HepG2 (cell line): ENCODE measurements at regions not wholly inside any gene's neighbourhood (a gene's known extent, or its start where the extent isn't known, plus 50 kb on each side); places are given as distances from the start of the nearest gene placed in this dataset.
"Not testable (repeated sequence)": the region's sequence is repeated elsewhere in the genome, so short reads cannot be mapped to it uniquely, and the experiment has no call there.

ENCODE experiments used
- ATAC-seq: fragments of 200-7000 bp; cut with Tn5 transposase; 3 replicates; pipeline ENCODE4 v1.9.1; 2020; ENCODE audit warnings: mild to moderate bottlenecking, moderate library complexity
- BruUV-seq: library from RNA; stranded (reverse); fragments of 400-500 nt; replicated peaks from 2 replicates; lab custom pipeline; 2021; lab: Mats Ljungman, UMichigan
- CTCF ChIA-PET: fragments of 300-600 bp; formaldehyde crosslinking; extraction: SDS; loops from one replicate; lab custom pipeline; 2021; ENCODE audit warnings: low total read pairs, inconsistent platforms, low intra/inter-chr PET ratio; lab: Yijun Ruan, JAX
- POLR2A ChIA-PET: fragments of 350-600 bp; sonication (Branson Sonifier 250); formaldehyde crosslinking; loops from one replicate; lab custom pipeline; 2020; ENCODE audit warnings: antibody characterized with exemption, inconsistent platforms; lab: Yijun Ruan, JAX
- DNase-seq: peaks from one replicate; pipeline ENCODE4 v3.0.0-alpha.2; 2015; ENCODE audit warnings: low spot score
- FAIRE-seq: peaks from 3 replicates; lab custom pipeline; 2011; peaks lifted over from hg19 to GRCh38; lab: Jason Lieb, UNC
- H2AFZ ChIP-seq: one replicate; pipeline ENCODE4 v1.6.1; 2011; ENCODE audit warnings: low read length, inconsistent platforms
- H3K27ac ChIP-seq: fragments of 300-600 bp; 3 replicates; pipeline ENCODE4 v1.8.0; 2011; ENCODE audit warnings: mixed run types, mild to moderate bottlenecking, mixed read lengths, low read length, inconsistent platforms; ENCODE audit not compliant: insufficient read depth; ENCODE audit errors: extremely low read length
- H3K27me3 ChIP-seq, 2 experiments: fragments of 200-600 bp in 1 of 2; 2 replicates in 1 of 2; 3 replicates in 1 of 2; pipeline versions ENCODE4 v1.6.0 to v1.8.0; 2011; ENCODE audit warnings: low read length in 2 of 2, mild to moderate bottlenecking in 2 of 2, moderate library complexity in 2 of 2, inconsistent platforms in 1 of 2; ENCODE audit not compliant: insufficient read depth in 2 of 2, control insufficient read depth in 1 of 2
- H3K36me3 ChIP-seq, 2 experiments: fragments of 200-600 bp in 1 of 2; replicated peaks in 1 of 2; 2 replicates in 1 of 2; 3 replicates in 1 of 2; pipeline versions ENCODE4 v1.5.1 to v1.8.0; 2011; ENCODE audit warnings: low read length in 2 of 2, inconsistent platforms in 1 of 2; ENCODE audit not compliant: insufficient read depth in 2 of 2, control insufficient read depth in 1 of 2
- H3K4me1 ChIP-seq: 2 replicates; pipeline ENCODE4 v1.5.1; 2012; ENCODE audit warnings: low read length, inconsistent platforms; ENCODE audit not compliant: insufficient read depth
- H3K4me2 ChIP-seq: 2 replicates; pipeline ENCODE4 v1.6.0; 2011; ENCODE audit warnings: low read depth, low read length, inconsistent platforms
- H3K4me3 ChIP-seq, 3 experiments: fragments of 200-600 bp in 1 of 3; sonication (generic), shearing (Covaris generic) in 1 of 3; replicated peaks in 1 of 3; 2 replicates each; pipeline ENCODE4 v1.5.1; 2011 to 2016; ENCODE audit warnings: low read length in 3 of 3, inconsistent platforms in 2 of 3, low read depth in 2 of 3, mild to moderate bottlenecking in 2 of 3, control low read depth in 1 of 3, mixed read lengths in 1 of 3; ENCODE audit not compliant: insufficient read depth in 1 of 3
- H3K79me2 ChIP-seq: one replicate; pipeline ENCODE4 v1.6.1; 2011; ENCODE audit warnings: low read length, inconsistent platforms; ENCODE audit not compliant: insufficient read depth
- H3K9ac ChIP-seq: 2 replicates; pipeline ENCODE4 v1.6.0; 2011; ENCODE audit warnings: mild to moderate bottlenecking, low read depth, low read length, inconsistent platforms; ENCODE audit not compliant: insufficient read depth
- H3K9me3 ChIP-seq: 2 replicates; pipeline ENCODE4 v1.5.1; 2012; ENCODE audit warnings: mild to moderate bottlenecking, low read length
- H4K20me1 ChIP-seq: 2 replicates; pipeline ENCODE4 v1.6.0; 2011; ENCODE audit warnings: inconsistent platforms, mild to moderate bottlenecking, low read length, moderate library complexity; ENCODE audit not compliant: insufficient read depth
- CHD4 ChIP-seq: fragments of 200-600 bp; sonication (generic); IDR thresholded peaks from 2 replicates; pipeline ENCODE4 v1.7.0; 2017; ENCODE audit warnings: mild to moderate bottlenecking, low read length, borderline replicate concordance
- REPIN1 ChIP-seq: sonication (generic); formaldehyde crosslinking; IDR thresholded peaks from 2 replicates; pipeline ENCODE4 v1.8.0; 2022; ENCODE audit warnings: missing genetic modification reagents, low read depth, mild to moderate bottlenecking, borderline replicate concordance
- SNAPC5 ChIP-seq: sonication (generic); formaldehyde crosslinking; IDR thresholded peaks from 2 replicates; pipeline ENCODE4 v1.8.1; 2023; ENCODE audit warnings: mild to moderate bottlenecking, missing genetic modification reagents, borderline replicate concordance
- ZC3H4 ChIP-seq: sonication (generic); formaldehyde crosslinking; IDR thresholded peaks from 2 replicates; pipeline ENCODE4 v1.4.0; 2020; ENCODE audit warnings: missing genetic modification reagents, borderline replicate concordance
- ZFP36 ChIP-seq: fragments of 150-350 bp; IDR thresholded peaks from 2 replicates; pipeline ENCODE4 v1.6.1; 2018; ENCODE audit warnings: borderline replicate concordance, low read length, low read depth; ENCODE audit not compliant: partially characterized antibody
- ZFP37 ChIP-seq: sonication (generic); formaldehyde crosslinking; IDR thresholded peaks from 2 replicates; pipeline ENCODE4 v1.4.0; 2020; ENCODE audit warnings: missing genetic modification reagents, borderline replicate concordance
- ZNF180 ChIP-seq: sonication (generic); formaldehyde crosslinking; IDR thresholded peaks from 2 replicates; pipeline ENCODE4 v1.4.0; 2020; ENCODE audit warnings: low read depth, missing genetic modification reagents, borderline replicate concordance
- ZNF672 ChIP-seq: sonication (generic); formaldehyde crosslinking; IDR thresholded peaks from 2 replicates; pipeline ENCODE4 v1.8.1; 2022; ENCODE audit warnings: missing genetic modification reagents
- ZNF770 ChIP-seq: sonication (generic); formaldehyde crosslinking; IDR thresholded peaks from 2 replicates; pipeline ENCODE4 v1.5.0; 2020; ENCODE audit warnings: mild to moderate bottlenecking, missing genetic modification reagents
- ZNF776 ChIP-seq: sonication (generic); formaldehyde crosslinking; IDR thresholded peaks from 2 replicates; pipeline ENCODE4 v1.4.0; 2020; ENCODE audit warnings: mild to moderate bottlenecking, missing genetic modification reagents
- WGBS: methylation state at CpG from one replicate; pipeline ENCODE4 v1.1.6; 2017; ENCODE audit warnings: low lambda C conversion rate; 5-methylcytosine and 5-hydroxymethylcytosine counted together
- in situ Hi-C: cut with HindIII; loops from 2 replicates; pipeline ENCODE4 v1.10.0; 2017; ENCODE audit warnings: low pct_unique_long_range_greater_than_20kb; ENCODE audit not compliant: extremely low pct_ligation_motif_present
- intact Hi-C: fragments of 100-400 bp; cut with micrococcal nuclease; formaldehyde crosslinking; loops from one replicate; pipeline ENCODE4 v1.10.0; 2022; ENCODE audit not compliant: unreplicated experiment

- 39% methylated on average over 4 of the region's 5 CpGs for WGBS
- in situ Hi-C loops, result no loop called here
- CTCF ChIA-PET, result no interaction called here
Observed at GRCh38 chr5:138635708-138636107, 60.5 kb upstream of the HSPA9 start.

GRCh38 chr5:138635265-138635664 is 60.1 kb upstream of the HSPA9 start:
- ChIA-PET CTCF (no interaction called here), POLR2A (no interaction called here)
- Histone ChIP-seq H3K9me3 (no peaks in the 10 kb centered on the region), H3K36me3 (no peaks in the 10 kb centered on the region), H3K4me3 (no peak overlapping the region), H3K79me2 (no peaks in the 10 kb centered on the region), H3K4me1 (no peaks in the 10 kb centered on the region), H4K20me1 (no peaks in the 10 kb centered on the region), H3K9ac (no peak overlapping the region), H3K27me3 (peaks cover 0 to 17% of the 10 kb centered on the region in 2 experiments; a peak in 4 of 5 replicates), H3K27ac (no peak overlapping the region), H3K4me2 (no peak overlapping the region), H2AFZ (no peak overlapping the region)
- no peak for TF ChIP-seq CHD4
- TF ChIP-seq ZFP36, result no peak
- TF ChIP-seq ZNF776 (CRISPR knock-in tag), result no peak
- TF ChIP-seq ZNF672, result no peak
- TF ChIP-seq ZNF180 (CRISPR knock-in tag), result no peak
- no peak for TF ChIP-seq ZFP37 (CRISPR knock-in tag)
- TF ChIP-seq ZC3H4 (CRISPR knock-in tag), result no peak
- no peak for TF ChIP-seq SNAPC5 (CRISPR knock-in tag)
- WGBS, result 27% methylated on average over 3 of the region's 3 CpGs
- FAIRE-seq (no peak), ATAC-seq (no peak), DNase-seq (no peak)
- BruUV-seq, result no TSS peak
- in situ Hi-C loops (no loop called here), intact Hi-C loops (no loop called here)

More at GRCh38 chr5:138635708-138636107, 60.5 kb upstream of the HSPA9 start:
- TF ChIP-seq REPIN1 (no peak), ZNF770 (CRISPR knock-in tag) (peak; percentile 86)
- TF ChIP-seq, all 625 proteins: peak for 1
- Histone ChIP-seq H3K4me1 (no peaks in the 10 kb centered on the region), H3K9me3 (no peaks in the 10 kb centered on the region), H4K20me1 (no peaks in the 10 kb centered on the region), H3K27me3 (peaks cover 0 to 22% of the 10 kb centered on the region in 2 experiments), H3K27ac (no peak overlapping the region), H3K4me3 (no peak overlapping the region), H3K79me2 (no peaks in the 10 kb centered on the region), H3K36me3 (no peaks in the 10 kb centered on the region), H3K4me2 (no peak overlapping the region), H2AFZ (no peak overlapping the region), H3K9ac (no peak overlapping the region)
- POLR2A ChIA-PET, result no interaction called here
- FAIRE-seq (no peak), DNase-seq (no peak), ATAC-seq (no peak)
- no TSS peak for BruUV-seq
- intact Hi-C loops, result no loop called here

GRCh38 chr5:138634804-138635203 is 59.6 kb upstream of the HSPA9 start:
- H3K36me3 ChIP-seq, in situ Hi-C loops, H3K79me2 ChIP-seq, DNase-seq, FAIRE-seq, CTCF ChIA-PET, H3K27ac ChIP-seq, H3K9me3 ChIP-seq, H3K4me3 ChIP-seq, ATAC-seq, POLR2A ChIA-PET, intact Hi-C loops, H4K20me1 ChIP-seq, BruUV-seq, H3K4me2 ChIP-seq, H3K4me1 ChIP-seq, H3K9ac ChIP-seq, H2AFZ ChIP-seq: not testable (repeated sequence)
- WGBS, result 37% methylated on average over 4 of the region's 4 CpGs
- H3K27me3 ChIP-seq, result peaks cover 0 to 13% of the 10 kb centered on the region in 2 experiments; a peak in 4 of 5 replicates
